Omental fat pad (tissue), 3 donors: ENCODE measurements at regions not wholly inside any gene's neighbourhood (a gene's known extent, or its start where the extent isn't known, plus 50 kb on each side); places are given as distances from the start of the nearest gene placed in this dataset.

Source experiments
- ATAC-seq: fragments of 150-250 bp; one replicate; pipeline ENCODE4 v1.9.1; 2016; ENCODE audit warnings: mild to moderate bottlenecking, moderate library complexity; ENCODE audit not compliant: low FRiP score
- DNase-seq: peaks from one replicate; pipeline ENCODE4 v3.0.0-alpha.2; 2019; ENCODE audit warnings: low spot score
- CTCF ChIP-seq, 3 donors: fragments of 450-650 bp; IDR thresholded peaks; one replicate each; pipeline ENCODE4 v1.5.1; 2016 to 2017; ENCODE audit warnings: antibody characterized with exemption in 3 of 3, mild to moderate bottlenecking in 3 of 3, moderate library complexity in 2 of 3

GRCh38 chr7:116393654-116394053, 105.9 kb upstream of the CAV2 start:
- DNase-seq (no peak), ATAC-seq (peak; percentile 39)
- TF ChIP-seq CTCF (IDR thresholded peaks at IDR 0.05), result no peak

DNA sequence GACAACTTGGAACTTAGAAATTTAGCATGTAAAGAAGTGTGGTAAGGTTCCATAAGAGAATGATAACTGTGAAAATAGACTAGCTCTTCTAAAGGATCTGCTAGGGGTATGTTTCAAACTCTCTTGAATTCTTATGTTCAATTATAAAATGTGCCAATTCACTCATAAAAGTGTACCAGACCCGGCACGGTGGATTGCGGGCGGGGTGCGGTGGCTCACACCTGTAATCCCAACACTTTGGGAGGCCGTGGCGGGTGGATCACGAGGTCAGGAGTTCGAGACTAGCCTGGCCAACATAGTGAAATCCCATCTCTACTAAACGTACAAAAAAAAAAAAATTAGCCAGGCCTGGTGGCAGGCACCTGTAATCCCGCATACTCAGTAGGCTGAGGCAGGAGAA, 105.4 kb upstream of the CAV2 start:
- ATAC-seq, result no peak

DNA sequence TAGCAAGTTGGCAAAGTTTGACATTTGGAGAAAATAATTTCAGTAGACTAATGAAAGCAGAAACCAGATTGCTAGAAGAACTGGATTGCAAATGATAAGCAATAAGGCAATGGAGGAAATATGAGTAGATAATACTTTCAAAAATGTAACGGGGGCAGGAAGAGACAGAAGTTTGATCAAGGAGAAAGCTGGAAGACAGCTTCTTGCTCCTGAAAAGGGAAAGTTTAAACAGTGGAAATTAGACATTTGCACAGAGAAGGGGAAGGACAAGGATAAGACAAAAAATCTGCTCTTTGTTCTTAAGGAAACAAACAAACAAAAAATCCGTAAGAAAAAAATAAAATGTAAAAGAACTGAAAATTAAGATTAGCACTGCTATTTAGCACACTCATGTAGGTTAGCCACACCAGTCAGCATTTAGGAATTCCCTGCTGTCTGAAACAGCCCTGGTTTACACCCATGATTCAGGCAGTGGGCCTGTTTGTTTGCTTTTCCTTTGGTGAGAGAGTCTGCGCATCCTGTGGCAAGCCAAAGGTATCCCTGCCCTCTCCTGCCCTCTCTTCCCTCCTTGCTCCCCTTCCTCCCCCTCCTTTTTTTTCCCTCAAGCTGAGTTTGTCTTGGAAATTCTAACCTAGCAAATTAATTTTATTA, 104.3 kb upstream of the CAV2 start:
- peak; percentile 97 for ATAC-seq
- TF ChIP-seq CTCF (IDR thresholded peaks at IDR 0.05), result no peak
- DNase-seq, result no peak

More for the DNA sequence above, 105.4 kb upstream of the CAV2 start:
- no peak for TF ChIP-seq CTCF (IDR thresholded peaks at IDR 0.05)
- DNase-seq, result no peak

DNA sequence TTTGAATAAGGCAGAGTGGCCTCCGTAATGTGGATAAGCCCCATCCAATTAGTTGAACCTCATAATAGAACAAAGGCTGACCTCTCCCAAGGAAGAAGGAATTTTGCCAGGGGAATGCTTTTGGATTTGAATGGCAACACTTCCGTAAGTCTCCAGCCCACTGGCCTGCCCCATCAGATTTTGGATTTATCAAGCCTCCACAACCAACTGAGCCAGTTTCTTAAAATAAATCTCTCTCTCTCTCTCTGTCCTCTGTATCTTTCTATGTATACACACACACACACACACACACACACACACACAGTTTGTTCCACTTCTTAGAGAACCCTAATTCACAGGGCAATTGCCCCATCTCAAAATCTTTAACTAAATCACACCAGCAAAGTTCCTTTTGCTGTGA, 100.9 kb upstream of the CAV2 start:
- DNase-seq, result no peak
- no peak for TF ChIP-seq CTCF (IDR thresholded peaks at IDR 0.05)
- ATAC-seq, result no peak

DNA sequence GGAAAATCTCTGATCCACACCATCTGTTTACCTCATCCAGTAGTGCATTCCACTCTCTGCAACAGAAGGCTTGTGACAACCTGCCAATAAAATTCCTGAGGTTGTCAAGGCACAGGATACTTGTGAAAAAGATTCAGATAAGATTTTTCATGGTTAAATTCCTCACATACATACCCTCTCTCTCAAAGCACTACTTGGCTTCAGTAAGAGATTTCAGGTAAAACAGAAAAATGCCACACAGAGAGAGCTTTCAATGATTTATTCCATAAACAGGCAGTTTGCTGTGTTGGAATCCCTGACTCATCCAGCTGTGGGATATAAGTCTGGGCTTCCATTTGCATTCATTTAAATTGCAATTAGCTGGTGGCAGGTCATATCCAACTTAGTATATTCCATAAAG, 99.7 kb upstream of the CAV2 start:
- TF ChIP-seq CTCF (IDR thresholded peaks at IDR 0.05), result no peak
- DNase-seq, result no peak
- ATAC-seq, result no peak

- TF ChIP-seq CTCF (IDR thresholded peaks at IDR 0.05), result no peak
- no peak for DNase-seq
- ATAC-seq, result no peak
Observed at GRCh38 chr7:116400522-116400921, 99.0 kb upstream of the CAV2 start.

DNA sequence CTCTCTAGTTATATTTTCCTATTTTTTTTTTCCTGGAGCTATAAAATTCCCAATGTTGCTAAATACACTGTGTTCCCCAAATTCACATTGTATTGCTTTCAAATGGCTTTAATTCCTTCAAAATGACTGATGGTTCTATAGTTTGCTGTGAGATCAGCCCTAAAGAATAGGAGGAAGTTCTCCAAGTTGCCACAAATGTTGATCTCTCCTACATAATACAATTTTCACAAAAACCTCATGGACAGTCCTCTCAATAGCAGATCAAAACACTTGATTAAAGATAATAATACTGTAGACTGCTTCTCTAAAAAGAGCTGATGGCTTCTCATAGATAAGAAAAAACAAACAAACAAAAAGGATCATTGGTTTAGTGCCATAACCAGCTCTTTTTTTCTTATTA, 97.8 kb upstream of the CAV2 start:
- TF ChIP-seq CTCF (IDR thresholded peaks at IDR 0.05), result no peak
- ATAC-seq (no peak), DNase-seq (no peak)
